ENCODE measurements at regions not wholly inside any gene's neighbourhood (a gene's known extent, or its start where the extent isn't known, plus 50 kb on each side); places are given as distances from the start of the nearest gene placed in this dataset.
A peak's percentile ranks its signal among the peaks of the same experiment; 100 is the strongest.

DNA sequence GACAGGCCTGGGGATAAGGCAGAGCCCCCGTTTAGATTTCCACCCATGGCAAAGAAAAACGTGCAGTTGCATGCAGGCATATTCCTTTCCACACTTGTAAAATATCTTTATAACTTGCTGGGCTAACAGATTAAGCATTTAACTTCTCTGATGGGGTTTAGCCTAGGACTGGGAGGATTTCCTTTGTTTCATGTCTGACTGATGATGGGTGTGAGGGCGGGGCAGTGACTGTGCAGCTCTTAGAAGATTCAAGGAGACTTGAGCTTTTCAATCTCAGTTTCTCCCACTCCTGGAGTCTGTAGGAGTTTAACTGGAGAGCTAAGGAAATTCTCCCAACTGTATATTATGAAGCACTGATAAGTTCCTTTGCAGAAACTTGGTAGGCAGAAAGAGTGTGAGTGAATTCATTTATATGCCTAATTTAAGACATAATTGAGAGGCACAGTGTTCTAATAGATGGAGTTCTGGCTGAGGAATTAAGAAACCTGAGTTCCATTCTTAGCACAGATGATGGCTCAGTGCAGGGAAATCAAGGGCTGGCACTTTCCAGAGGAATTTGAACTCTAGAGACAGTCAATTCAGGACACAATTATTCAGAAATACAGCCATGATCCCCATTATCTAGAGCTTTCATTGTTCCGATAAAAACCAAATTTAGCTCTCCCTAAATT lies 214.6 kb upstream of the CNR1 start:
- BruUV-seq (replicated peaks): no TSS peak
- TF ChIP-seq, protein P1, sequence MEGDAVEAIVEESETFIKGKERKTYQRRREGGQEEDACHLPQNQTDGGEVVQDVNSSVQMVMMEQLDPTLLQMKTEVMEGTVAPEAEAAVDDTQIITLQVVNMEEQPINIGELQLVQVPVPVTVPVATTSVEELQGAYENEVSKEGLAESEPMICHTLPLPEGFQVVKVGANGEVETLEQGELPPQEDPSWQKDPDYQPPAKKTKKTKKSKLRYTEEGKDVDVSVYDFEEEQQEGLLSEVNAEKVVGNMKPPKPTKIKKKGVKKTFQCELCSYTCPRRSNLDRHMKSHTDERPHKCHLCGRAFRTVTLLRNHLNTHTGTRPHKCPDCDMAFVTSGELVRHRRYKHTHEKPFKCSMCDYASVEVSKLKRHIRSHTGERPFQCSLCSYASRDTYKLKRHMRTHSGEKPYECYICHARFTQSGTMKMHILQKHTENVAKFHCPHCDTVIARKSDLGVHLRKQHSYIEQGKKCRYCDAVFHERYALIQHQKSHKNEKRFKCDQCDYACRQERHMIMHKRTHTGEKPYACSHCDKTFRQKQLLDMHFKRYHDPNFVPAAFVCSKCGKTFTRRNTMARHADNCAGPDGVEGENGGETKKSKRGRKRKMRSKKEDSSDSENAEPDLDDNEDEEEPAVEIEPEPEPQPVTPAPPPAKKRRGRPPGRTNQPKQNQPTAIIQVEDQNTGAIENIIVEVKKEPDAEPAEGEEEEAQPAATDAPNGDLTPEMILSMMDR (IDR thresholded peaks at IDR 0.05; ENCODE audit: unreplicated experiment): no peak
- H3K9me3 Mint-ChIP-seq (ENCODE audit: unreplicated experiment): no peaks in the 10 kb centered on the region
- H3K4me3 Mint-ChIP-seq (ENCODE audit: unreplicated experiment): peak overlapping the region; percentile 28
- intact Hi-C loops (cut with micrococcal nuclease): no loop called here
- peak; percentile 56 for DNase-seq (ENCODE audit: unreplicated experiment)
- H3K36me3 Mint-ChIP-seq (ENCODE audit: insufficient read depth, unreplicated experiment): peaks cover 7% of the 10 kb centered on the region
- peak overlapping the region; percentile 56 for H3K27ac Mint-ChIP-seq (ENCODE audit: low read depth, unreplicated experiment)
- CTCF ChIA-PET: interaction anchor here (0.5 to 1.0 kb wide), 7 partner anchors 13 to 424 kb away, joined by 3 to 6 read pairs (median 3); no protein-coding TSS in a partner anchor
- POLR2A ChIA-PET: interaction anchor here (1.0 to 2.6 kb wide), 4 partner anchors 9 to 436 kb away, joined by 3 to 14 read pairs (median 4); no protein-coding TSS in a partner anchor
- no peaks in the 10 kb centered on the region for H3K27me3 Mint-ChIP-seq (ENCODE audit: insufficient read depth, unreplicated experiment)
- peaks cover 50% of the 10 kb centered on the region for H3K4me1 Mint-ChIP-seq (ENCODE audit: insufficient read depth, unreplicated experiment)

DNA sequence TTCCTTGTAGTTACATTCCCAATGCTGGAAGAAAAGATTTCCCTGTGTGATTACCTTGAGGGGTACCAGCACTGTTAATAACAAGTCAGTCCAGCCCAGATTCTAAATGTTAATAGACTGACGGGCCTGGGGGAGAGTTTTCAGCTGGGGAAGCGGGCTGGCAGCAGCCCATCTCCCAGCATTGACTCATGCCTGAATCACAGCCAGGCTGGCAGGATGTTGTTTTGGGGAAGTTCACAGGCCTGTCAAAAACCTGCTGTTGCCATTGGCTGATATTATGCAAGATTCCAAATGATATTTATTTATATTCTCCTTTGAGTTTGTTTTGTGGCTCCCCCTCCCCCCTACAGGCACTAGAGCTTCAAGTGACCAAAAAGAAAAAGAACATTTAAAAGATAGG lies 213.9 kb upstream of the CNR1 start:
- no TSS peak for BruUV-seq (replicated peaks)

DNA sequence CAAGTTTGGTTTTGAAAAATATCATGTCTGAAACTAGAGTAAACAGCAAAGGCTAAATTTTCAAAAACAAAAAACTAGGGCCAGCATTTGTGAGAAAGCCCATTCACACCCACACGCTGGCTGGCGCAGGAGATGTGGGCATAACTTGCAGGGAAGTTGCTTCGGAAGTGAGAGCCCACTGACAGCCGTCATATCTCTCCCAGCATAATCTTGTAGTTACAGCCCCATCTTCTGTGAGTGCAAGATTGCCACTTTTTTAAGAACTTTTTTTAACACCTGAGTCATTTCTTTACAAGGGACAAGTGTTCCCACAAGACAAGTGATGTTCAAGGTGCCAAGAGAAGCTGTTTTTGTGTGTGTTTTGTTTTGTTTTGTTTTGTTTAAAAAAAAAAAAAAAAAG lies 212.5 kb upstream of the CNR1 start:
- peaks cover 63% of the 10 kb centered on the region for H3K4me1 Mint-ChIP-seq (ENCODE audit: insufficient read depth, unreplicated experiment)
- BruUV-seq (replicated peaks): no TSS peak

More for the DNA sequence above, 213.9 kb upstream of the CNR1 start:
- POLR2A ChIA-PET: interaction anchor here (0.6 to 2.6 kb wide), 6 partner anchors 9 to 436 kb away, joined by 3 to 14 read pairs (median 3); no protein-coding TSS in a partner anchor
- CTCF ChIA-PET: interaction anchor here (0.5 to 1.0 kb wide), 4 partner anchors 15 to 423 kb away, joined by 3 to 6 read pairs (median 3); no protein-coding TSS in a partner anchor
- H3K4me3 Mint-ChIP-seq (ENCODE audit: unreplicated experiment): peak overlapping the region; percentile 28
- H3K4me1 Mint-ChIP-seq (ENCODE audit: insufficient read depth, unreplicated experiment): peaks cover 54% of the 10 kb centered on the region
- no peaks in the 10 kb centered on the region for H3K27me3 Mint-ChIP-seq (ENCODE audit: insufficient read depth, unreplicated experiment)
- H3K36me3 Mint-ChIP-seq (ENCODE audit: insufficient read depth, unreplicated experiment): peaks cover 7% of the 10 kb centered on the region
- H3K27ac Mint-ChIP-seq (ENCODE audit: low read depth, unreplicated experiment): peak overlapping the region; percentile 56
- intact Hi-C loops (cut with micrococcal nuclease): no loop called here
- H3K9me3 Mint-ChIP-seq (ENCODE audit: unreplicated experiment): no peaks in the 10 kb centered on the region
- TF ChIP-seq, protein P1 (IDR thresholded peaks at IDR 0.05; ENCODE audit: unreplicated experiment): no peak
- peak; percentile 94 for DNase-seq (ENCODE audit: unreplicated experiment)

DNA sequence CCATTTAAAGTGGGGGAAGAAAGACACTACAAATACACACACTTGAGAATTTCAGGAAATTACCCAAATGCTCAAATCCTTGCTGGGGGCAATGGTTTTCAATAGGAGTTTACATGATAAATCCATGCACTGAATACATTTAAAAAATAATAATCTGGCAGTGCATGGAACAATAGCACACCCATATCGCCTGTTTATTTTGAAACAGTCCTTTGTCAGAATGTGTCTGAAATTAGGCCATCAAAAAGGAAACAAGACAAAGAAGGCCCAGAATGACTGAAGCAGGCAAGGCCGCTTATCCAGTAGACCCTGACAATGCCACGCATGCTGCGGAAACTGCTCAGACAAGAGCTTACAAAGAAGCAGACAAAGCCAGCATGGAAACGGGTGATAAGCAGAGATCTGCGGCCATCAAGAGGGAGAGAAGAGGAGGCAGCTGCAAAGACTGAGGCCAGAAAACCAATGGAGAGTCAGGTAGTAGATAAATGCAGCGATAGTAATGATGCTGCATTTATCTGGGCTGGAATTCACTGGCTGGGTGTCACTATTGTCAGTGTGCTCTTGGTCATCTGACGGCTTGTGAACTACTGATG lies 211.9 kb upstream of the CNR1 start:
- DNase-seq (ENCODE audit: unreplicated experiment): no peak
- peaks cover 63% of the 10 kb centered on the region for H3K4me1 Mint-ChIP-seq (ENCODE audit: insufficient read depth, unreplicated experiment)
- H3K4me3 Mint-ChIP-seq (ENCODE audit: unreplicated experiment): peak overlapping the region; percentile 19
- H3K27ac Mint-ChIP-seq (ENCODE audit: low read depth, unreplicated experiment): peak overlapping the region; percentile 84
- POLR2A ChIA-PET: interaction anchor here (0.6 kb wide), 1 partner anchor 108 kb away, joined by 3 read pairs; no protein-coding TSS in a partner anchor
- intact Hi-C loops (cut with micrococcal nuclease): no loop called here
- BruUV-seq (replicated peaks): no TSS peak
- H3K27me3 Mint-ChIP-seq (ENCODE audit: insufficient read depth, unreplicated experiment): no peaks in the 10 kb centered on the region
- TF ChIP-seq, protein P1 (IDR thresholded peaks at IDR 0.05; ENCODE audit: unreplicated experiment): no peak
- peaks cover 7% of the 10 kb centered on the region for H3K36me3 Mint-ChIP-seq (ENCODE audit: insufficient read depth, unreplicated experiment)
- CTCF ChIA-PET: no interaction called here
- no peaks in the 10 kb centered on the region for H3K9me3 Mint-ChIP-seq (ENCODE audit: unreplicated experiment)

More for the DNA sequence above, 212.5 kb upstream of the CNR1 start:
- Mint-ChIP-seq H3K9me3 (ENCODE audit: unreplicated experiment) (no peaks in the 10 kb centered on the region), H3K36me3 (ENCODE audit: insufficient read depth, unreplicated experiment) (peaks cover 7% of the 10 kb centered on the region), H3K27me3 (ENCODE audit: insufficient read depth, unreplicated experiment) (no peaks in the 10 kb centered on the region), H3K27ac (ENCODE audit: low read depth, unreplicated experiment) (no peak overlapping the region), H3K4me3 (ENCODE audit: unreplicated experiment) (no peak overlapping the region)
- DNase-seq (ENCODE audit: unreplicated experiment): peak; percentile 22
- ChIA-PET POLR2A (interaction anchor here (0.6 to 2.6 kb wide), 2 partner anchors 11 to 107 kb away, joined by 3 to 14 read pairs; no protein-coding TSS in a partner anchor), CTCF (interaction anchor here (0.6 kb wide), 1 partner anchor 118 kb away, joined by 3 read pairs; no protein-coding TSS in a partner anchor)
- intact Hi-C loops (cut with micrococcal nuclease): no loop called here
- TF ChIP-seq, protein P1 (IDR thresholded peaks at IDR 0.05; ENCODE audit: unreplicated experiment): no peak
